GF-D8 (cell line): ENCODE measurements at regions not wholly inside any gene's neighbourhood (a gene's known extent, or its start where the extent isn't known, plus 50 kb on each side); places are given as distances from the start of the nearest gene placed in this dataset.

ENCODE experiments used
- DNase-seq: peaks from one replicate; lab custom pipeline; 2025; lab: John Stamatoyannopoulos, UW

- DNase-seq: no peak
Observed at GRCh38 chr15:46709460-46710083, 1007.7 kb upstream of the SEMA6D start.

DNA sequence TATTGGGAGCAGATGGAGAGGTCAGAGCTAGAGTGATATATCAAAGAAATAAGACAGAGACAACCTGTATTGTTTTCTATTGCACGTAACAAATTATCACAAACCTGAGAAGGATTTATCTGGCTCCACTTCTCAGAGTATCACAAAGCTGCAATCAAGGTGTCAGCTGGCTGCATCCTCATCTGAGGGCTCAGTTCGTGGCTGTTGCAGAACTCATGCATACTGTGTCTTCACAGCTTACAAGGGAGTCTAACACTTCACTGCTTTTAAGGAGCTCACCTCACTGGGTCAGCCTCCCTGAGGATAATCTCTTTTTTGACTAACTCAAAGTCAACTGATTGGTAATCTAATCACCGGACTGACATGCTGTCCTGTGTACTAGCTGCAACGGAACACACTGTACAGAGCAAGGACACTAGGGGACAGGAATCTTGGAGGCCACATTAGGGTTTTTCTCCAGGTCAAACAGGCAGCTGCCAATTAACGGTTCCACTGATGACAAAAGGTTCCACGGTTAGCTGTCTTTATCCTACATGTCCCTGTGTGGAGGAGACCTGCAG is 1006.8 kb upstream of the SEMA6D start:
- DNase-seq: no peak

GRCh38 chr15:46713045-46713444 is 1004.3 kb upstream of the SEMA6D start:
- no peak for DNase-seq

- DNase-seq: no peak
Observed at GRCh38 chr15:46714950-46715349, 1002.4 kb upstream of the SEMA6D start.

DNA sequence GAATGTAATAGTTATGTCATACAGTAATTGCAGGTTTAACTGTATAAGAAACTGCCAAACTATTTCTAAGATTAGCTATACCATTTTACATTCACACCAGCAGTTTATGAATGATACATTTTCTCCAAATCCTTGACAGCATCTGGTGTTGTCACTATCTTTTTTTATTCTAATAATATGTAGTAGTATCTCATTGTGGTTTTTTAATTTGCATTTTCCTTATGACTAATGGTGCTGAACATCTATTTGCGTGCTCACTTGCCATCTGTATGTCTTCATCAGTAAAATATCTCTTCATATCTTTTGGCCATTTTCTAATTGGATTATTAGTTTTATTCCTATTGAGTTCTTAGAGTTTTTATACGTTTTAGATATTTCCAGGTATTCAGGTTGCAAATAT is 994.0 kb upstream of the SEMA6D start:
- no peak for DNase-seq

- no peak for DNase-seq
Observed at GRCh38 chr15:46732060-46732459, 985.2 kb upstream of the SEMA6D start.

DNA sequence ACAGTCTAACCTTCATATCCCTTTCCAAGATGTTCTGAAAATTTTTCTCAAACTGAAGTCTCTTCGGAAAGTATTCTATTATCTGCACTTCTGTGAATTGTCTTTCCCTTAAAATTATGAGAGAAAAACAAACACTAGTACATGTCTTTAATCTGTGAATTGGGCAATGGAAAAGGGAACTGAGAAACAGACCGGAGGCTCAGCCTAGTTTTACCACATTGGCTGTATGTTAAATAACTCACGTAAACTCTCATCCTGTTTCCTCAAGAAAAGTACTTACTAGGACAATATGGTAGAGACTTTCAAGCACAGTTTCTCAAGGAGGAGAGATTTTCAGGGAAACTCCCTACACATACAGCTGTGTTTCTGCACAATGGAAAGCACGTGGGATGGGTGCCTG is 982.2 kb upstream of the SEMA6D start:
- no peak for DNase-seq

- DNase-seq: no peak
Observed at GRCh38 chr15:46751303-46751702, 966.0 kb upstream of the SEMA6D start.

- no peak for DNase-seq
Observed at GRCh38 chr15:46753946-46754345, 963.4 kb upstream of the SEMA6D start.

- no peak for DNase-seq
Observed at GRCh38 chr15:46763091-46763490, 954.2 kb upstream of the SEMA6D start.

DNA sequence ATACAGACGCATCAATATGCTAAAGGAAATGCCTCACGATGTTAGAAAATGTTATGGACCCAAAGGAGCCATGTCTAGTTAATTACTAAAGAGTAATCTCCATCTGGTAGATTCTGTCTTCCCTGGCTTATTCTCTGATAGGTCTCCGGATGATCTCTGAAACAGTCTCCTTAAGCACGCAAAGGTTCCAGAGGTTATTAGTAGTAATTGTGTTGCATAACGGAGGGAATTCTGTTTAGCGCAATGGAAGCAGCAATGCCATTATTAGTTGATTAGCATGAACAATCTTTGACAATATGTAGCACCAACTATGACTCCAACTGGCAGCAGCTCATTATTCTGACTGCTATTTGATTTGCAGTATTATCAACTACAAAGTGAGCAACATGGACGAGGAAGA is 952.5 kb upstream of the SEMA6D start:
- no peak for DNase-seq

DNA sequence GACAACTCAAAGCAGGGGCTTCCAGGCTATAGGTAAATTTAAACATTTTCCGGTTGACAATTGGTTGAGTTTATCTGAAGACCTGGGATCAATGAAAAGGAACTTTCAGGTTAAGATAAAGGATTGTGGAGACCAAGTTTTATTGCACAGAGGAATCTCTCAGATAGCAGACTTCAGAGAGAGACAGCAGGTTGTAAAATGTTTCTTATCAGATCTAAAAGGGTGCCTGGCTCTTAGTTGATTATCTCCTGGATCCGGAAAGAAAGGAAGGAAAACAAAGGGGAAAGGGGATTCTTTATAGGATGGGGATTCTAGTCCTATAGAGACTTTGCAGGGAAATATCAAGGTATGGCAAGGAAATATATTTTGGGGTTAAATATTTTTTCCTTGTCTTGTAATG is 951.3 kb upstream of the SEMA6D start:
- no peak for DNase-seq

DNA sequence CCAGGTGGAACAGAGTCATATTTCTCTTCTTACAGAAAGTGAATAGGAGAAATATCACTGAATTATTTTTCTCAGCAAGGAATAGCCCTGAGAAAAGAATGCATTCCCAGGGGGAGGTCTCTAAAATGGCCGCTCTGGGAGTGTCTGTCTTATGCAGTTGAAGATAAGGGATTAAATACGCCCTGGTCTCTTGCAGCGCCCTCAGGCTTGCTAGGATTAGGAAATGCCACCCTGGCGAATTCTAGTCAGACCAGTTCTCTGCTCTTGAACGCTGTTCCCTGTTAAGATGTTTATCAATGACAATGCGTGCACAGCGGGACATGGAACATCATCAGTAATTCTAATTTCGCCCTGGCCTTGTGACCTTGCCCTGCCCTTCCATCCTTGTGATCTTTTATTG is 949.0 kb upstream of the SEMA6D start:
- no peak for DNase-seq

GRCh38 chr15:46773016-46773415 is 944.3 kb upstream of the SEMA6D start:
- no peak for DNase-seq

GRCh38 chr15:46778876-46779275 is 938.4 kb upstream of the SEMA6D start:
- no peak for DNase-seq

- no peak for DNase-seq
Observed at GRCh38 chr15:46786590-46787285, 930.6 kb upstream of the SEMA6D start.

DNA sequence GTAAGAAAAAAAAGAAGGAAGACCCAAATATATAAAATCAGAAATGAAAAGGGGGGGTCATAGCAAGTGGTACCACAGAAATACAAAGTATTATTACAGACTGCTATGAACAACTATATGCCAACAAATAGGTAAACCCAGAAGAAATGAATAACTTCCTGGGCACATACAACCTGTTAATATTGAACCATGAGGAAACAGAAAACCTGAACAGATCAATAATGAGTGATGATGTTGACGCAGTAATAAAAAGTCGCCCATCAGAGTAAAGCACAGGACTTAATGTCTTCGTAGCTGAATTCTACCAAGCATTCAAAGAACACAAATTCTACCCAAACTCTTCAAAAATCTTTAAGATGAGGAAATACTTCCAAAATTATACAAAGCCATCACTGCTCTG is 921.6 kb upstream of the SEMA6D start:
- no peak for DNase-seq

DNA sequence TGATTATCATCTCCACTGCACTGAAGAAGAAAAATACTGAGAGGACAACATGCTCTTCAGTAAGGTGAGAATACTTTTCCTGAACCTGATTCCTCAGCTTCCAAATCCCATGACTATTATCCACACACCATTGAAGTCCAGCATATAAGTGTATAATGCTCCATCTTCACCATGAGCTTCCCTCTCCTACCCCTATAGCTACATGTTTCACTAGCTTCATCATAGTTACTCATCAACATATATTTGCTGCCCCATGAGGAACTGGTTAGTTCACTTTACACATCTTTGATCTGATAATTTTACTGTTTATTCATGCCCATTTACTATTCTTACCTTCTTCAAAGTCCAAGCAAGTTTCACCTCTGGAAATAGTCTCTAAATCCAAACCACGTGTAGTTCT is 908.5 kb upstream of the SEMA6D start:
- no peak for DNase-seq

DNA sequence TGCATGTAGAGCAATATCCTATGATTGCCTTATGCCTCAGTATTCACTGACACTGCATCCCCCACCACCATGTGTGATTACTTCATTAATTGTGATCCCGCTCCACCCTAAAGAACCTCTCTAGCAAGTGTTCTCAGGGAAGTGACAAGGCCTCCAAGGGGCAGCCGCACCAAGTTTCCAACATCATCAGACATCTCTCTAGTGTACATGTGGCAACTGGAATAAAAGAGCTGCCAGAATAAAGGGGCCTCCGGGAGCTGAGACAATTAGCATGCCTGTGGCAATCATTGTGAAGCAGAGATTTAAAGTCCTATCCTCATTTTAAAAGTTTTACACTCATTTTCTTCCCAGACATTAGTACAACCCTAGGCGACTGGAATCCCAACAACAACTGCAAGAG is 902.1 kb upstream of the SEMA6D start:
- DNase-seq: no peak

GRCh38 chr15:46815765-46816164 is 901.5 kb upstream of the SEMA6D start:
- DNase-seq: no peak

GRCh38 chr15:46848704-46849103 is 868.6 kb upstream of the SEMA6D start:
- DNase-seq: no peak

DNA sequence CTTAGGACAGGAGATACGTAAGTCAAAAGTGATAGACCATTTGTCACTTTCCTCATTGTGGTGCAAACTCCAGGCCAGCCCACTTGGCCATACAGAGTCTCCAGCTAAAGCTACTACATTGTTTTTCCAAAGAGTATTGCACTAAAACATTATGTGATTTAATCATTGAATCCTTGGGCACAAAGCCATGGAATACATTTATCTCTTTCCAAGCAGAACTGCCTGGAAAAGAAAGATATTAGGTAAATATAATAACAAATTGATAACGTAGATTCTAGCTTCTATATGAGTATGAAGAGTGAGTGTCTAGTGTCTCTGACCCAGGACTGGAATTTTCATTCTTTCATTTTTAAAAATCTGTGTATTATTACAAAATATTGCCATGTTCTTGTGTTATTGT is 863.7 kb upstream of the SEMA6D start:
- no peak for DNase-seq

GRCh38 chr15:46854564-46854963 is 862.7 kb upstream of the SEMA6D start:
- DNase-seq: no peak

DNA sequence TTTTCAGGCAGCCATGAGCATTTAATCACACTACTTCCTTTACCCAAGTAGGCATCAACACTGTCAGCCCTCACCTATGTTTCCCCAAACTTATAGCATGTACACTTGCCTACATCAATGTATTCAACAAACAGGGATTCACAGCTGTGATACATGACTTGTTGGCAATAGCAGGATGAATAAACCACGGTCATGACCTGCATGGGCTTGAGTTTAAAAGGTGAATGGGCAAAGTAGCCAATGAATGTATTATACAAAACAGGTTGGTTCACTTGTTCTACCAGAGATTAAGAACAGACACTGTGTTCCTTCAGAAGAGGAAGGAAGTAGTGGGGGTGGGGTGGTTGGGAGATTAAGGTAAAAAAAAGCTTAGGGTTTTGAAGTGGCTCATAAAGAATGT is 861.9 kb upstream of the SEMA6D start:
- DNase-seq: no peak
